HL-60 (cell line): ENCODE measurements at regions not wholly inside any gene's neighbourhood (a gene's known extent, or its start where the extent isn't known, plus 50 kb on each side); places are given as distances from the start of the nearest gene placed in this dataset.

ENCODE experiments used
- SPI1 ChIP-seq: IDR thresholded peaks from 2 replicates; pipeline ENCODE4 v1.6.1; 2012; ENCODE audit warnings: low read depth, mild to moderate bottlenecking, borderline replicate concordance
- TF ChIP-seq, protein P1 (sequence below): IDR thresholded peaks from one replicate; pipeline ENCODE4 v1.5.1; 2011; ENCODE audit warnings: low read length, control low read depth, inconsistent platforms; ENCODE audit not compliant: insufficient read depth

DNA sequence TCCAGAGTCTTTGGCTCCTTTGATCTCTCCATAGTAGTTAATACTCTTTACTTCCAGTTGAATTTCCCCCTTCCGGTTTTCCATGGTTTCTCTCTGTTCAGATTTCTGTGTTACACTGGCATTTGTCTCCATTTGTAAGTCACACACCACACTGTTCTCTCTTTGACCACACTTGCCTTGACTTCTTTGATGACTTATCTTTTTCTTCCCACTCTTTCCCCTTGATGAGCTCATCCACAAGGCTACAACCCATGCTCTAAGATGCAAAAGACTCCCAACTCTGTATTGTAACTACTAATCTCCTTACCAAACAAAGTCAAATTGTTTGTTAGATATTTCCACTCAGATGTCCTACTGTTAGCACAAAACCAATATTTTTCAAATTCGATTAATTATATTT is 242.7 kb upstream of the E2F7 start:
- no peak for TF ChIP-seq SPI1
- TF ChIP-seq, protein P1, sequence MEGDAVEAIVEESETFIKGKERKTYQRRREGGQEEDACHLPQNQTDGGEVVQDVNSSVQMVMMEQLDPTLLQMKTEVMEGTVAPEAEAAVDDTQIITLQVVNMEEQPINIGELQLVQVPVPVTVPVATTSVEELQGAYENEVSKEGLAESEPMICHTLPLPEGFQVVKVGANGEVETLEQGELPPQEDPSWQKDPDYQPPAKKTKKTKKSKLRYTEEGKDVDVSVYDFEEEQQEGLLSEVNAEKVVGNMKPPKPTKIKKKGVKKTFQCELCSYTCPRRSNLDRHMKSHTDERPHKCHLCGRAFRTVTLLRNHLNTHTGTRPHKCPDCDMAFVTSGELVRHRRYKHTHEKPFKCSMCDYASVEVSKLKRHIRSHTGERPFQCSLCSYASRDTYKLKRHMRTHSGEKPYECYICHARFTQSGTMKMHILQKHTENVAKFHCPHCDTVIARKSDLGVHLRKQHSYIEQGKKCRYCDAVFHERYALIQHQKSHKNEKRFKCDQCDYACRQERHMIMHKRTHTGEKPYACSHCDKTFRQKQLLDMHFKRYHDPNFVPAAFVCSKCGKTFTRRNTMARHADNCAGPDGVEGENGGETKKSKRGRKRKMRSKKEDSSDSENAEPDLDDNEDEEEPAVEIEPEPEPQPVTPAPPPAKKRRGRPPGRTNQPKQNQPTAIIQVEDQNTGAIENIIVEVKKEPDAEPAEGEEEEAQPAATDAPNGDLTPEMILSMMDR, result no peak
